Neuron (in vitro differentiated cells): ENCODE measurements at regions not wholly inside any gene's neighbourhood (a gene's known extent, or its start where the extent isn't known, plus 50 kb on each side); places are given as distances from the start of the nearest gene placed in this dataset.
"Not testable (repeated sequence)": the region's sequence is repeated elsewhere in the genome, so short reads cannot be mapped to it uniquely, and the experiment has no call there.

ENCODE experiments used
- H2AFZ ChIP-seq: one replicate; pipeline ENCODE4 v1.6.1; 2013; ENCODE audit warnings: low read depth, mild to moderate bottlenecking, inconsistent platforms, low read length, moderate library complexity
- H3K27me3 ChIP-seq: one replicate; pipeline ENCODE4 v1.6.1; 2013; ENCODE audit warnings: low read length; ENCODE audit not compliant: insufficient read depth
- H3K36me3 ChIP-seq: one replicate; pipeline ENCODE4 v1.6.1; 2013; ENCODE audit warnings: low read length; ENCODE audit not compliant: insufficient read depth
- H3K4me1 ChIP-seq: one replicate; pipeline ENCODE4 v1.6.1; 2013; ENCODE audit warnings: low read length; ENCODE audit not compliant: insufficient read depth
- H3K4me3 ChIP-seq: 2 replicates; pipeline ENCODE4 v1.5.1; 2013; ENCODE audit warnings: mild to moderate bottlenecking, low read length, moderate library complexity
- H3K9me3 ChIP-seq: one replicate; pipeline ENCODE4 v1.6.1; 2013; ENCODE audit warnings: low read length

DNA sequence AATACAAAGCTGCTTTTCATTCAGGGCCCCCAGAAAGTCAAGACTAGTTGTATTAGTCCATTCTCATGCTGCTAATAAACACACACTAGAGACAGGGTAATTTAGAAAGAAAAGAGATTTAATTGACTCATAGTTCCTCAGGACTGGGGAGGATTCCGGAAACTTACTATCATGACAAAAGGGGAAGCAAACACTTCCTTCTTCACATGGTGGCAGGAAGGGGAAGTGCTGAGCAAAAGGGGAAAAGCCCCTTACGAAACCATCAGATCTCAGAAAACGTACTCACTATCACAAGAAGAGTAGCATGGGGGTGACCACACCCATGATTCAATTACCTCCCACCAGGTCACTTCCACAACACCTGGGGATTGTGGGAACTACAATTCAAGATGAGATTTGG is 373.8 kb upstream of the FRG1 start:
- H3K4me3 ChIP-seq, H3K4me1 ChIP-seq, H3K36me3 ChIP-seq, H2AFZ ChIP-seq, H3K27me3 ChIP-seq, H3K9me3 ChIP-seq: not testable (repeated sequence)

DNA sequence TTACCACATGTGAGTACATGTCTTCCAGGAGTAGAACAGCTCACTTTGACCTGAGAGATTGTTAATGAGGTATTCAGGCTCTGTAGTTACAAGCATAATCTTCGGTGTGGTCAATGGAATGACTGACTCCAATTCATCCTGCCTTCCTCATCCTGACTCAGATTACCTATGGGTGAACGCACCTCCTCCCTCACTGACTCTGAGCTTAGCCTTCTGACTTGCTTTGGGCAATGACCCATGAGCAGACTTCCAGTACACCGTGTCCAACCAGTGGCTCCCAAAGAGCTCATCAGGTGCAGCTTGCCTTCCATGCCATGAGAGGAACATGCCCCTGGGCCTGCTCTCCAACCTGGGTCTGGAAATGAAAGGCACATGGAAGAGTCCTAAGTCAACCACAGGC is 361.0 kb upstream of the FRG1 start:
- not testable (repeated sequence) for H3K4me3 ChIP-seq

DNA sequence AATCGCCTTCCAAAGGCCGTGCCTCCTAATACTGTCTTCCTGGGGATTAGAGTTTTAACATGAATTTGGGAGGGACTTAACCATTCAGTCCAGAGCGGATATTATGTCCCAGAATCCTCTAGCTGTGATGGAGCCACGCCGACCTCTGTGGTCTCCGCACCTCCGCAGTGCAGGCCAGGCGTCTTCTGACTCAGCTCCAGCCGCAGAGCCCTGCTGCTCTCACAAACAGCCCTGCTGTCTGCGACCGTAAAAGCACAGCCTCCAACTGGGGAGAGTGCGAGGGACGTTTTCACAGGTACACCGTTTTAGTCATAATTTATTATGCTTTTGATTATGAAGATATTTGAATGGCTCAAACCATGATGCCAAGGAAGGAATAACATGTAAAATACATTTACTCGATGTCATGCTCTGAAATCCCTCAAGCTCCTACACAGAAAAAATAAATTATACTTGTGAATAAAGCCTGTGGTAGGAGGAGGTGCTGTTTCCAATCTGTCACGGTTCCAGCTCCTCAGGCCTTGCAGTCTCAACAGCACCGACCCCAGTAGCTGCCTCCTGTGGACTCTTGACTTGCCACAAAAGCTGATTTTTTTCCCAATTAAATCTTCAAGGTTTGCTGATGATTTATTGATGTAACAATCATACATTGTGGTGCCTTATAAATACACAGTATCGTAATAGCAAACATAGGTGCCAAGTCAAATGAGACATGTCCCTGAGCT is 353.6 kb upstream of the FRG1 start:
- H3K9me3 ChIP-seq, H3K36me3 ChIP-seq, H3K4me1 ChIP-seq, H3K27me3 ChIP-seq, H3K4me3 ChIP-seq, H2AFZ ChIP-seq: not testable (repeated sequence)

More for the DNA sequence above, 361.0 kb upstream of the FRG1 start:
- H3K36me3 ChIP-seq, H3K27me3 ChIP-seq, H3K4me1 ChIP-seq, H3K9me3 ChIP-seq, H2AFZ ChIP-seq: not testable (repeated sequence)

DNA sequence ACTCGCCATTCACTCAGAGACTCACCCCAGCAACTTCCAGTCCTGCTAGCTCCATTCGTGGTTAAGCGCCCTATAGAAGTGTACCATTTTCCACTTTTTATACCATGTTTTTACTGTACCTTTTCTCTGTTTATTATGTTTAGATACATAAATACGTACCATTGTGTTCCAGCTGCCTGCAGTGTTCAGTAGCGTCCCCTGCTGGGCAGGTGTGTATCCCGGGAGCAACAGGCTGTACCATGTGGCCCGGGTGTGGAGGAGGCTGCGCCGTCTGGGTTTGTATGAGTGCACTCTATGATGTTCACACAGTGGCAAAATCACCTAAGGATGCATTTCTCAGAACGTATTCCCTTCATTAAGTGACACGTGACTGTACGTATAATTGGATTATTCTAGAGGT is 351.5 kb upstream of the FRG1 start:
- H2AFZ ChIP-seq, H3K27me3 ChIP-seq, H3K4me1 ChIP-seq, H3K36me3 ChIP-seq, H3K4me3 ChIP-seq, H3K9me3 ChIP-seq: not testable (repeated sequence)

DNA sequence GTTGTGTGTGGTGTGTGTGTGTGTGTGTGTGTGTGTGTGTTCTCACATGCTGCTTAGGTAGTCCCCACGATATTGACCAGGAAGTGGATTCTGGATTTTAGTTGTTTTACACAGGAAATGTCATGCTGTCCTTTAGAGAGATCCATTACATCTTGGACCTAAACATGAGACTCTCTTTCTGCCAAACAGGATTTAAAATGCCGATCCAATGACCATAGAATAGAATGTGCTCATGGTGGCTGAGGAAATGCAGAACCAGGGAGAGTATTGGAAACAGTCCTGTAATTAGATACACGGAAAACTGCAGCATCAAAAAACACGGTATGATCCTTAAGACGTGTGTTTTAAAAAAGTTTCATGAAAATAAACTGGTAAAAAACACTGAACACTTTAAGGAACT is 347.8 kb upstream of the FRG1 start:
- Histone ChIP-seq H3K4me1 (no peaks in the 10 kb centered on the region), H3K4me3 (no peak overlapping the region), H2AFZ (no peak overlapping the region), H3K9me3 (no peaks in the 10 kb centered on the region), H3K36me3 (no peaks in the 10 kb centered on the region), H3K27me3 (no peaks in the 10 kb centered on the region)

DNA sequence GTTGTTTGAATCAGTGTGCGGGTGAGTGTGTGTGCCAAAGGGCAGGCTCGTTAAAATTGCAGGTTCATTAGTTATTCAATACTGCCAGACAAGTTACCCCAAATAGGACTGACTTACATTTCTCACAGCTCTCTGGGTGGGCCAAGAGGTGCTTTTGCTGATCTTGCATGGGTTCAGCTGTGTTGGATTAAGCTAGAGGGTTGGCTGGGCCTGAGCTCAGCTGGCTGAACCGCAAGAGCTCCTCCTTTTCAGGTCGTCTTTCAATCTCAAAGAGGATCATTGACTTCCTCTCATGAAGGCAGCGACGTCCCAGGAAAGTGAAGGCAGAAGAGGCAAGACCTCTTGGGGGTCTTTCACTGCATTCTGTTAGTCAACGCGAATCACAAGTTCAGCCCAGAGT is 343.3 kb upstream of the FRG1 start:
- no peaks in the 10 kb centered on the region for H3K27me3 ChIP-seq
- no peak overlapping the region for H2AFZ ChIP-seq
- H3K4me3 ChIP-seq: no peak overlapping the region
- H3K9me3 ChIP-seq: no peaks in the 10 kb centered on the region
- no peaks in the 10 kb centered on the region for H3K4me1 ChIP-seq
- H3K36me3 ChIP-seq: no peaks in the 10 kb centered on the region

DNA sequence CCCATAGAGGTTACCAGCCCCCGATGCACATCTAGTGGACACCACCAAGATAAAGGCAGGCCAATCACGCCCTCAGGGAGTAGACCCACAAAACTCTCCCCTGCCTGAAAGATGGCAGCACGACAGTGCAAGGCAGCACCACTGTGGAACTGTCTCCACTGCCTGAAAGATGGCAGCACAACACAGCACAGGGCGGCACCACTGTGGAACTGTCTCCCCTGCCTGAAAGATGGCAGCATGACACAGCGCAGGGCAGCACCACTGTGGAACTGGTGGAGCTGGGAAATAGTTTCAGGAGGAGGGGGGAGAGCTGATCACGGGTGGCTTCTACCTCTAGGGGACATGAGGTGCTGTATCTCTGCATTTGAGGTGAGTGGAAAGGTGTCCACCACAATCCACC is 340.4 kb upstream of the FRG1 start:
- Histone ChIP-seq H3K36me3 (no peaks in the 10 kb centered on the region), H3K27me3 (no peaks in the 10 kb centered on the region), H2AFZ (no peak overlapping the region), H3K9me3 (no peaks in the 10 kb centered on the region), H3K4me3 (no peak overlapping the region), H3K4me1 (no peaks in the 10 kb centered on the region)

DNA sequence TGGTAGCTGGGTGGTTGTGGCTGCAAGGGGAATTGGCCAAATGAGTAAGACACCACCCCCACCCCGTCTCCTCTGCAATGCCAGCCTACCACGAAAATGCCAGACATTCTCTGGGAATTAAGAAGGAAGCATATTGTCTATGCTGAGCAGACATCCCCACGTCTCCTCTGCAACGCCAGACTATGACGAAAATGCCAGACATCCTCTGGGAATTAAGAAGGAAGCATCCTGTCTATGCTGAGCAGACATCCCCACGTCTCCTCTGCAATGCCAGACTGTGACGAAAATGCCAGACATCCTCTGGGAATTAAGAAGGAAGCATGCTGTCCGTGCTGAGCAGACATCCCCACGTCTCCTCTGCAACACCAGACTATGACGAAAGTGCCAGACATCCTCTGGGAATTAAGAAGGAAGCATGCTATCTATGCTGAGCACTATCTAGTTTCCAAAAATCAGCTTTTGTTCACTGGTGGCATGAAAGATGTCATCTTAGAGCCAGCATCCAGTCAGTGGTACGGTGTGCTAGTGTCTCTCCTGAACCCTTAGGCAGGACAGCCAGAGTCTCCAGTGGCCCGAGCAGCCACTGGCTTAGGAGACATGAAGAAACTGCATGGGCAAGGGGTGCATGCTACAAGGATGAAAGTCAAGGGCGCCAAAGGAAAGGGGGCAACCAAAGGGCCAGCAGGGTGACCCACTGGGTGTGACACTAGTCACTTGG is 339.8 kb upstream of the FRG1 start:
- Histone ChIP-seq H3K4me3 (no peak overlapping the region), H3K4me1 (no peaks in the 10 kb centered on the region), H2AFZ (no peak overlapping the region), H3K27me3 (no peaks in the 10 kb centered on the region), H3K9me3 (no peaks in the 10 kb centered on the region), H3K36me3 (no peaks in the 10 kb centered on the region)

DNA sequence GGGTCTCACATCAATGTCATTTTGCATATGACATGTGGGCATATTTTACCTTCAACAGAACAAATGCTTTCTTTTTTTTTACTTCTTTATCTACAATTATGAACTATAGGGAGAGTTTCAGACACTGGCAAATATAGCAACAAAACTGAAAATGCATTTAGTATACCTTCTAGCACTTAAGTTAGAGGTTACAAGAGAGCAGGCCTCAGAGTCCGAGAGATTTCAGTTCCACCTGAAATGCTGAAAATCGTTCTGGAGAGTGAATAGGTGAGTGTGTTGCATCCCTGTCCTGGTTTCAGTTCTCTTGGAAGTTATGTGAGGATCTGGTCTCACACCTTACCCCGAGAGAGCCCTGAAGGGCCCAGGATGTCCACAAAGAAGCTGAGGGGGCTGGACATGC is 337.8 kb upstream of the FRG1 start:
- H2AFZ ChIP-seq, H3K36me3 ChIP-seq, H3K27me3 ChIP-seq, H3K4me1 ChIP-seq, H3K4me3 ChIP-seq, H3K9me3 ChIP-seq: not testable (repeated sequence)

DNA sequence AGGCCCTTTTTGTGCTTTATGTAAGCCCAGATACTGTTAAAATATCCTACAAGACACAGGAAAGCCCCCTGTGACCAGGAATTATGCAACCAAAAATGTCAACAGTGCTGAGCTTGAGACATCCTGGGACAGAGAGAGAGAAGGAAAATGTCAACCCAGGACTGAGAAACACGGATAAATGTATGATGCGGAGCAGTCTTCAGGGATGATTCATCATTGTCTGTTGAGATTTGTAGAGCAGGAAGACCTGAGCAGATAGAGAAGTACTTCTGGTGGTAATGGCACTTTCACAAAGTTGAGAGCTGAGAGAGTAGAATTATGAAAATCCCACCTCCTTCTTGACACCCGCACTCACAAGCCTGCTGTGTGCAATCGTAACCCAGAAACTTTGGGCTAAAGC is 330.1 kb upstream of the FRG1 start:
- H2AFZ ChIP-seq, H3K27me3 ChIP-seq, H3K4me3 ChIP-seq, H3K9me3 ChIP-seq, H3K4me1 ChIP-seq, H3K36me3 ChIP-seq: not testable (repeated sequence)

DNA sequence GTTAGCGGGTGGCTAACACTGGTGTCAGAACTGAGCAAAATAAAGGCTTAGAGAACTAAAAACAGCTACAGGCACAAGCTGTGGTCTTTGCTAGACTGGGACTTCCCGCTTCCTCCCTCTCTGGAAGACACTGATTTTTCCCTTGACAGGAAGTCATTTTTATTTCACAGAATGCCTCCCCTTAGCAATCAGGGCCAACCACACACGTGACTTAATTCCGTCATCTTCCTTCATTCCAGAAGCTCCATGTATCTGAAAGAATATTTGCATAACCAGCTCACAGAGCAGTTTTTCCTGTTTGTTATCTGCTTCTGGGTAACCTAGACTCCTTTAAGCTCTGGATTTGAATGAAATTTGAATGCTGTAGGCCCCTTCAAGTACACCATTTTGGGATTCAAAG is 327.5 kb upstream of the FRG1 start:
- H3K4me1 ChIP-seq: no peaks in the 10 kb centered on the region
- no peaks in the 10 kb centered on the region for H3K9me3 ChIP-seq
- no peaks in the 10 kb centered on the region for H3K36me3 ChIP-seq
- H3K27me3 ChIP-seq: no peaks in the 10 kb centered on the region
- no peak overlapping the region for H2AFZ ChIP-seq
- no peak overlapping the region for H3K4me3 ChIP-seq

DNA sequence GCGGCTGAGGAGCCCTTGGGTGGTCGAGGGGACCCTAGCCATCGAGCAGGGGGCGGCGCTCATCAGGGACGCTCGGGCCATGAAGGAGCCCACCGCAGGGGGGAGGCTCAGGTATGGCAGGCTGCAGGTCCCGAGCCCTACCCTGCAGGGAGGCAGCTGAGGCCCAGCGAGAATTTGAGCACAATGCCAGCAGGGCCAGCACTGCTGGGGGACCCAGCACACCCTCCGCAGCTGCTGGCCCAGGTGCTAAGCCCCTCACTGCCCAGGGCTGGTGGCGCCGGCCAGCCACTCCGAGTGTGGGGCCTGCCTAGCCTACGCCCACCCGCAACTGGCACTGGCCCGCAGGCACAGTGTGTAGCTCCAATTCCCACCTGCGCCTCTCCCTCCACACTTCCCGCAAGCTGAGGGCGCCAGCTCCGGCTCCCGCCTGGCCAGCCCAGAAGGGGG is 325.4 kb upstream of the FRG1 start:
- Histone ChIP-seq H3K36me3 (no peaks in the 10 kb centered on the region), H2AFZ (no peak overlapping the region), H3K4me3 (no peak overlapping the region), H3K27me3 (no peaks in the 10 kb centered on the region), H3K9me3 (no peaks in the 10 kb centered on the region), H3K4me1 (no peaks in the 10 kb centered on the region)

DNA sequence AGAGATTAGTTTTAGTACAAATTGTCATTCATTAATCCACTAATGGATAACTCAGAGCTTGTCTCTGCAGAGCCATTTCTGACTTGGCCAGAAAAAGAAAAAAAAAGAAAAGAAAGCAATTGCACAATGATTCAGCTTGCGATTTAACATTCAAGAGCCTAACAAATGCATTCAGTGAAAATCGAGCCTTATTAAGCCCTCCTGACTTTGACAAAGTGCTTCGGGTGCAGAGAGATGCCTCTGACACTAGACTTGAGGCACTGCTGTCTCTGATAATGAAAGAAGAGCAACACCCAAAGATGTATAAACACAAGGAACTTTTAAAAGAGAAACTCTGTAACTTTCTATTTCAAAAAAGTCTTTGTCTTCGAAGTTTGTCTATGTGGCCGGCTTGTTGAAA is 322.9 kb upstream of the FRG1 start:
- H2AFZ ChIP-seq, H3K27me3 ChIP-seq, H3K4me3 ChIP-seq, H3K9me3 ChIP-seq, H3K4me1 ChIP-seq, H3K36me3 ChIP-seq: not testable (repeated sequence)
